HepG2 (cell line): ENCODE measurements at regions not wholly inside any gene's neighbourhood (a gene's known extent, or its start where the extent isn't known, plus 50 kb on each side); places are given as distances from the start of the nearest gene placed in this dataset.

Source experiments
- AHDC1 ChIP-seq: sonication (generic); formaldehyde crosslinking; IDR thresholded peaks from 2 replicates; pipeline ENCODE4 v1.5.1; 2020; ENCODE audit warnings: mild to moderate bottlenecking, missing genetic modification reagents, borderline replicate concordance
- ARNTL ChIP-seq: sonication (generic); formaldehyde crosslinking; IDR thresholded peaks from 2 replicates; pipeline ENCODE4 v1.4.0; 2020; ENCODE audit warnings: mild to moderate bottlenecking, missing genetic modification reagents
- GFI1 ChIP-seq: sonication (generic); formaldehyde crosslinking; IDR thresholded peaks from 2 replicates; pipeline ENCODE4 v1.5.0; 2020; ENCODE audit warnings: missing genetic modification reagents, mild to moderate bottlenecking, borderline replicate concordance
- NONO ChIP-seq, 2 experiments: fragments of 450-650 bp in 1 of 2; sonication (generic) in 1 of 2; formaldehyde crosslinking in 1 of 2; IDR thresholded peaks in 1 of 2; conservative IDR thresholded peaks in 1 of 2; 2 replicates each; pipeline versions ENCODE4 v1.6.1 to v1.8.0; 2017 to 2022; ENCODE audit warnings: mild to moderate bottlenecking in 1 of 2, missing genetic modification reagents in 1 of 2, moderate library complexity in 1 of 2
- RARA ChIP-seq: IDR thresholded peaks from 2 replicates; pipeline ENCODE4 v1.6.1; 2016; ENCODE audit warnings: missing genetic modification reagents, missing compliant biosample characterization
- ZFX ChIP-seq: sonication (generic); formaldehyde crosslinking; IDR thresholded peaks from 2 replicates; pipeline ENCODE4 v1.4.0; 2020; ENCODE audit warnings: mild to moderate bottlenecking, low read depth, missing genetic modification reagents, moderate library complexity
- ZNF296 ChIP-seq: sonication (generic); formaldehyde crosslinking; conservative IDR thresholded peaks from 2 replicates; pipeline ENCODE4 v1.5.0; 2020; ENCODE audit warnings: mild to moderate bottlenecking, missing genetic modification reagents
- TF ChIP-seq, protein P1 (sequence below): sonication (generic); formaldehyde crosslinking; IDR thresholded peaks from one replicate; pipeline ENCODE4 v1.5.1; 2020; ENCODE audit warnings: mild to moderate bottlenecking, missing genetic modification reagents; ENCODE audit errors: not compliant biosample characterization
- TF ChIP-seq, protein P2 (sequence below): sonication (generic); formaldehyde crosslinking; IDR thresholded peaks from 2 replicates; pipeline ENCODE4 v1.5.0; 2020; ENCODE audit warnings: mild to moderate bottlenecking, missing genetic modification reagents, borderline replicate concordance

- TF ChIP-seq, protein P1, sequence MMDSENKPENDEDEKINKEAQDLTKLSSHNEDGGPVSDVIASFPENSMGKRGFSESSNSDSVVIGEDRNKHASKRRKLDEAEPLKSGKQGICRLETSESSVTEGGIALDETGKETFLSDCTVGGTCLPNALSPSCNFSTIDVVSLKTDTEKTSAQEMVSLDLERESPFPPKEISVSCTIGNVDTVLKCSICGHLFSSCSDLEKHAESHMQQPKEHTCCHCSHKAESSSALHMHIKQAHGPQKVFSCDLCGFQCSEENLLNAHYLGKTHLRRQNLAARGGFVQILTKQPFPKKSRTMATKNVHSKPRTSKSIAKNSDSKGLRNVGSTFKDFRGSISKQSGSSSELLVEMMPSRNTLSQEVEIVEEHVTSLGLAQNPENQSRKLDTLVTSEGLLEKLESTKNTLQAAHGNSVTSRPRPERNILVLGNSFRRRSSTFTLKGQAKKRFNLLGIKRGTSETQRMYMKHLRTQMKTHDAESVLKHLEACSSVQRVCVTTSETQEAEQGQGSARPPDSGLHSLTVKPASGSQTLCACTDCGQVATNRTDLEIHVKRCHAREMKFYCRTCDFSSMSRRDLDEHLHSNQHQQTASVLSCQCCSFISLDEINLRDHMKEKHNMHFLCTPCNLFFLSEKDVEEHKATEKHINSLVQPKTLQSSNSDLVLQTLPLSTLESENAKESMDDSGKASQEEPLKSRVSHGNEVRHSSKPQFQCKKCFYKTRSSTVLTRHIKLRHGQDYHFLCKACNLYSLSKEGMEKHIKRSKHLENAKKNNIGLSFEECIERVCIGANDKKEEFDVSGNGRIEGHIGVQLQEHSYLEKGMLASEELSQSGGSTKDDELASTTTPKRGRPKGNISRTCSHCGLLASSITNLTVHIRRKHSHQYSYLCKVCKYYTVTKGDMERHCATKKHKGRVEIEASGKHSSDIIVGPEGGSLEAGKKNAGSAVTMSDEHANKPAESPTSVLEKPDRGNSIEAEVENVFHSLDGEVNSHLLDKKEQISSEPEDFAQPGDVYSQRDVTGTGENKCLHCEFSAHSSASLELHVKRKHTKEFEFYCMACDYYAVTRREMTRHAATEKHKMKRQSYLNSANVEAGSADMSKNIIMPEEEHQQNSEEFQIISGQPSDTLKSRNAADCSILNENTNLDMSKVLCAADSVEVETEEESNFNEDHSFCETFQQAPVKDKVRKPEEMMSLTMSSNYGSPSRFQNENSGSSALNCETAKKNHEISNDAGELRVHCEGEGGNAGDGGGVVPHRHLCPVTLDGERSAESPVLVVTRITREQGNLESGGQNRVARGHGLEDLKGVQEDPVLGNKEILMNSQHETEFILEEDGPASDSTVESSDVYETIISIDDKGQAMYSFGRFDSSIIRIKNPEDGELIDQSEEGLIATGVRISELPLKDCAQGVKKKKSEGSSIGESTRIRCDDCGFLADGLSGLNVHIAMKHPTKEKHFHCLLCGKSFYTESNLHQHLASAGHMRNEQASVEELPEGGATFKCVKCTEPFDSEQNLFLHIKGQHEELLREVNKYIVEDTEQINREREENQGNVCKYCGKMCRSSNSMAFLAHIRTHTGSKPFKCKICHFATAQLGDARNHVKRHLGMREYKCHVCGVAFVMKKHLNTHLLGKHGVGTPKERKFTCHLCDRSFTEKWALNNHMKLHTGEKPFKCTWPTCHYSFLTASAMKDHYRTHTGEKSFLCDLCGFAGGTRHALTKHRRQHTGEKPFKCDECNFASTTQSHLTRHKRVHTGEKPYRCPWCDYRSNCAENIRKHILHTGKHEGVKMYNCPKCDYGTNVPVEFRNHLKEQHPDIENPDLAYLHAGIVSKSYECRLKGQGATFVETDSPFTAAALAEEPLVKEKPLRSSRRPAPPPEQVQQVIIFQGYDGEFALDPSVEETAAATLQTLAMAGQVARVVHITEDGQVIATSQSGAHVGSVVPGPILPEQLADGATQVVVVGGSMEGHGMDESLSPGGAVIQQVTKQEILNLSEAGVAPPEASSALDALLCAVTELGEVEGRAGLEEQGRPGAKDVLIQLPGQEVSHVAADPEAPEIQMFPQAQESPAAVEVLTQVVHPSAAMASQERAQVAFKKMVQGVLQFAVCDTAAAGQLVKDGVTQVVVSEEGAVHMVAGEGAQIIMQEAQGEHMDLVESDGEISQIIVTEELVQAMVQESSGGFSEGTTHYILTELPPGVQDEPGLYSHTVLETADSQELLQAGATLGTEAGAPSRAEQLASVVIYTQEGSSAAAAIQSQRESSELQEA (CRISPR knock-in tag) = peak; percentile 51
- TF ChIP-seq AHDC1 (CRISPR knock-in tag) (no peak), GFI1 (peak; percentile 77; the same call in 1 of the 2 replicates), RARA (CRISPR knock-in tag) (peak; percentile 71), NONO (IDR thresholded peaks at IDR 0.05) (no peak), NONO (CRISPR knock-in tag; conservative IDR thresholded peaks at IDR 0.05) (peak; percentile 41; the same call in 1 of the 2 replicates), ZFX (CRISPR knock-in tag) (peak; percentile 24; the same call in 1 of the 2 replicates), ARNTL (CRISPR knock-in tag) (0 out of 2 replicates have a peak, but pooled peaks have one; percentile 30), ZNF296 (CRISPR knock-in tag) (no peak)
- TF ChIP-seq, protein P2, sequence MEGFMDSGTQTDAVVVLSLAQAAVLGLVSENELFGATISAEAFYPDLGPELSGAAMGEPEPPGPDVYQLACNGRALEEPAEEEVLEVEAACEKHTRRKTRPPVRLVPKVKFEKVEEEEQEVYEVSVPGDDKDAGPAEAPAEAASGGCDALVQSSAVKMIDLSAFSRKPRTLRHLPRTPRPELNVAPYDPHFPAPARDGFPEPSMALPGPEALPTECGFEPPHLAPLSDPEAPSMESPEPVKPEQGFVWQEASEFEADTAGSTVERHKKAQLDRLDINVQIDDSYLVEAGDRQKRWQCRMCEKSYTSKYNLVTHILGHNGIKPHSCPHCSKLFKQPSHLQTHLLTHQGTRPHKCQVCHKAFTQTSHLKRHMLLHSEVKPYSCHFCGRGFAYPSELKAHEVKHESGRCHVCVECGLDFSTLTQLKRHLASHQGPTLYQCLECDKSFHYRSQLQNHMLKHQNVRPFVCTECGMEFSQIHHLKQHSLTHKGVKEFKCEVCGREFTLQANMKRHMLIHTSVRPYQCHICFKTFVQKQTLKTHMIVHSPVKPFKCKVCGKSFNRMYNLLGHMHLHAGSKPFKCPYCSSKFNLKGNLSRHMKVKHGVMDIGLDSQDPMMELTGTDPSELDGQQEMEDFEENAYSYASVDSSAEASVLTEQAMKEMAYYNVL = 0 out of 2 replicates have a peak, but pooled peaks have one; percentile 49
Observed at GRCh38 chr17:72571813-72572396, 451.1 kb downstream of the SOX9 start (continued).
